ENCODE measurements at regions not wholly inside any gene's neighbourhood (a gene's known extent, or its start where the extent isn't known, plus 50 kb on each side); places are given as distances from the start of the nearest gene placed in this dataset.
A peak's percentile ranks its signal among the peaks of the same experiment; 100 is the strongest.

DNA sequence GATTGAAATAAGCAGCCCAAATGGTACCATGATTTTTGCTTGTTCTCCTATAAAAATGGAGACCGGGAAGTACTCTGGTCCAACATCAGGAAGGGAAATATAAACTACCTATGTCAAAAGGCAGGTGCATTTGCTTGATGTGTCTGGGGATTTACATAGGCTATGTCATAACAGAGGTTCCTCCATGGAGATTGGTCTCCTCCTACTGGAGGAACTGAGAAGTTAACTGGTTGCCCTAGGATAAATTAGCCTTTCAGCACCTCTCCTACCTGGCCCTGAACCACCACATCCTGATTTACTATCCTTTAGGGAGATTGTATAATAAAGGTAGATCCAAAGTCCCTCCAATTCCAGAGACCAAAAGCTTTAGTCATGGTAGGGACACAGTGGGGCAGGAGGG, 1109.3 kb upstream of the B3GALT2 start:
- Histone ChIP-seq H3K36me3 (ENCODE audit: control insufficient read depth, insufficient read depth, low read length) (no peaks in the 10 kb centered on the region), H3K27me3 (ENCODE audit: control insufficient read depth, insufficient read depth, low read length) (no peaks in the 10 kb centered on the region), H3K4me1 (ENCODE audit: control insufficient read depth, insufficient read depth, low read length) (no peaks in the 10 kb centered on the region), H3K4me3 (ENCODE audit: low read length) (no peak overlapping the region), H3K27ac (ENCODE audit: low read length) (no peak overlapping the region), H3K9me3 (ENCODE audit: control insufficient read depth, insufficient read depth, low read length) (no peaks in the 10 kb centered on the region)
- H3K4me3 Mint-ChIP-seq, result no peak overlapping the region
- WGBS (ENCODE audit: insufficient coverage), result 8% methylated on average over 1 of the region's 1 CpG
- no peaks in the 10 kb centered on the region for H3K9me3 Mint-ChIP-seq
- H3K27me3 Mint-ChIP-seq (ENCODE audit: low read depth in 2 of 2), result no peaks in the 10 kb centered on the region
- H3K27ac Mint-ChIP-seq, result no peak overlapping the region
- peak; percentile 46 to 75 (median 54) for ATAC-seq
- peak in 1 of 2 donors; percentile 84 for DNase-seq
- H3K36me3 Mint-ChIP-seq, result no peaks in the 10 kb centered on the region
- intact Hi-C loops (cut with micrococcal nuclease), result loop anchor here (1.0 kb wide), 2 partner anchors 888 to 1112 kb away; no protein-coding TSS in a partner anchor
- TF ChIP-seq, protein P1, sequence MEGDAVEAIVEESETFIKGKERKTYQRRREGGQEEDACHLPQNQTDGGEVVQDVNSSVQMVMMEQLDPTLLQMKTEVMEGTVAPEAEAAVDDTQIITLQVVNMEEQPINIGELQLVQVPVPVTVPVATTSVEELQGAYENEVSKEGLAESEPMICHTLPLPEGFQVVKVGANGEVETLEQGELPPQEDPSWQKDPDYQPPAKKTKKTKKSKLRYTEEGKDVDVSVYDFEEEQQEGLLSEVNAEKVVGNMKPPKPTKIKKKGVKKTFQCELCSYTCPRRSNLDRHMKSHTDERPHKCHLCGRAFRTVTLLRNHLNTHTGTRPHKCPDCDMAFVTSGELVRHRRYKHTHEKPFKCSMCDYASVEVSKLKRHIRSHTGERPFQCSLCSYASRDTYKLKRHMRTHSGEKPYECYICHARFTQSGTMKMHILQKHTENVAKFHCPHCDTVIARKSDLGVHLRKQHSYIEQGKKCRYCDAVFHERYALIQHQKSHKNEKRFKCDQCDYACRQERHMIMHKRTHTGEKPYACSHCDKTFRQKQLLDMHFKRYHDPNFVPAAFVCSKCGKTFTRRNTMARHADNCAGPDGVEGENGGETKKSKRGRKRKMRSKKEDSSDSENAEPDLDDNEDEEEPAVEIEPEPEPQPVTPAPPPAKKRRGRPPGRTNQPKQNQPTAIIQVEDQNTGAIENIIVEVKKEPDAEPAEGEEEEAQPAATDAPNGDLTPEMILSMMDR (IDR thresholded peaks at IDR 0.05), result peak; percentile 42
- no peaks in the 10 kb centered on the region for H3K4me1 Mint-ChIP-seq

GRCh38 chr1:194293851-194294405, 1107.5 kb upstream of the B3GALT2 start:
- H3K27me3 Mint-ChIP-seq (ENCODE audit: low read depth in 2 of 2), result no peaks in the 10 kb centered on the region
- H3K4me1 Mint-ChIP-seq, result no peaks in the 10 kb centered on the region
- H3K4me3 Mint-ChIP-seq, result no peak overlapping the region
- Histone ChIP-seq H3K27me3 (ENCODE audit: control insufficient read depth, insufficient read depth, low read length) (no peaks in the 10 kb centered on the region), H3K4me3 (ENCODE audit: low read length) (no peak overlapping the region), H3K4me1 (ENCODE audit: control insufficient read depth, insufficient read depth, low read length) (no peaks in the 10 kb centered on the region), H3K36me3 (ENCODE audit: control insufficient read depth, insufficient read depth, low read length) (no peaks in the 10 kb centered on the region), H3K9me3 (ENCODE audit: control insufficient read depth, insufficient read depth, low read length) (no peaks in the 10 kb centered on the region), H3K27ac (ENCODE audit: low read length) (no peak overlapping the region)
- WGBS (ENCODE audit: insufficient coverage), result 100% methylated on average over 1 of the region's 1 CpG
- no peak overlapping the region for H3K27ac Mint-ChIP-seq
- H3K36me3 Mint-ChIP-seq, result no peaks in the 10 kb centered on the region
- no peak for ATAC-seq
- H3K9me3 Mint-ChIP-seq, result no peaks in the 10 kb centered on the region
- TF ChIP-seq, protein P1 (IDR thresholded peaks at IDR 0.05), result no peak
- DNase-seq, result no peak
- intact Hi-C loops (cut with micrococcal nuclease), result no loop called here

GRCh38 chr1:194292966-194293365, 1106.6 kb upstream of the B3GALT2 start:
- no peak overlapping the region for H3K4me3 ChIP-seq (ENCODE audit: low read length)
- no peaks in the 10 kb centered on the region for H3K27me3 ChIP-seq (ENCODE audit: control insufficient read depth, insufficient read depth, low read length)
- TF ChIP-seq, protein P1 (IDR thresholded peaks at IDR 0.05), result no peak
- intact Hi-C loops (cut with micrococcal nuclease), result no loop called here
- Mint-ChIP-seq H3K36me3 (no peaks in the 10 kb centered on the region), H3K4me1 (no peaks in the 10 kb centered on the region), H3K27me3 (ENCODE audit: low read depth in 2 of 2) (no peaks in the 10 kb centered on the region), H3K9me3 (no peaks in the 10 kb centered on the region), H3K27ac (no peak overlapping the region), H3K4me3 (no peak overlapping the region)
- H3K27ac ChIP-seq (ENCODE audit: low read length), result no peak overlapping the region
- H3K36me3 ChIP-seq (ENCODE audit: control insufficient read depth, insufficient read depth, low read length), result no peaks in the 10 kb centered on the region
- no peak for DNase-seq
- 100% methylated on average over 2 of the region's 3 CpGs for WGBS (ENCODE audit: insufficient coverage)
- H3K9me3 ChIP-seq (ENCODE audit: control insufficient read depth, insufficient read depth, low read length), result no peaks in the 10 kb centered on the region
- H3K4me1 ChIP-seq (ENCODE audit: control insufficient read depth, insufficient read depth, low read length), result no peaks in the 10 kb centered on the region
- ATAC-seq, result no peak

Measured in natural killer cell (primary cell).